H1 (cell line): ENCODE measurements at regions not wholly inside any gene's neighbourhood (a gene's known extent, or its start where the extent isn't known, plus 50 kb on each side); places are given as distances from the start of the nearest gene placed in this dataset.

Experiments
- CTCF ChIA-PET: fragments of 300-600 bp; sonication (Branson Sonifier 250); formaldehyde crosslinking; loops from one replicate; lab custom pipeline; 2021; ENCODE audit not compliant: partially characterized antibody; lab: Charles Lee
- POLR2A ChIA-PET: fragments of 300-600 bp; sonication (Branson Sonifier 250); formaldehyde crosslinking; loops from one replicate; lab custom pipeline; 2021; ENCODE audit warnings: inconsistent platforms; ENCODE audit not compliant: partially characterized antibody; lab: Charles Lee
- DNase-seq, 2 experiments: peaks; one replicate each; pipeline versions ENCODE4 v3.0.0 to v3.0.0-alpha.2; 2010 to 2022; ENCODE audit warnings: low spot score in 2 of 2, low read depth in 1 of 2, mixed read lengths in 1 of 2
- FAIRE-seq: peaks from 2 replicates; lab custom pipeline; 2011; peaks lifted over from hg19 to GRCh38; lab: Jason Lieb, UNC
- H2AFZ ChIP-seq: 2 replicates; pipeline ENCODE4 v1.8.1; 2012; ENCODE audit warnings: low read length, inconsistent platforms
- H2AK5ac ChIP-seq: 2 replicates; pipeline ENCODE4 v1.6.1; 2013; ENCODE audit warnings: low read depth, low read length
- H2BK120ac ChIP-seq: replicated peaks from 2 replicates; pipeline ENCODE3; 2013; ENCODE audit warnings: low read depth, low read length, inconsistent platforms
- H2BK12ac ChIP-seq: 2 replicates; pipeline ENCODE4 v1.6.1; 2013; ENCODE audit warnings: low read depth, low read length
- H2BK15ac ChIP-seq: 2 replicates; pipeline ENCODE4 v1.6.1; 2013; ENCODE audit warnings: low read length
- H2BK20ac ChIP-seq: 2 replicates; pipeline ENCODE4 v1.6.1; 2013; ENCODE audit warnings: low read length
- H2BK5ac ChIP-seq: 2 replicates; pipeline ENCODE4 v1.6.1; 2013; ENCODE audit warnings: low read depth, low read length
- H3K14ac ChIP-seq: 2 replicates; pipeline ENCODE4 v1.6.1; 2013; ENCODE audit warnings: inconsistent platforms; ENCODE audit not compliant: insufficient read length
- H3K18ac ChIP-seq: 2 replicates; pipeline ENCODE4 v1.6.1; 2013; ENCODE audit warnings: low read length; ENCODE audit errors: extremely low read depth
- H3K23ac ChIP-seq: 2 replicates; pipeline ENCODE4 v1.6.1; 2013; ENCODE audit warnings: inconsistent platforms; ENCODE audit not compliant: insufficient read length
- H3K23me2 ChIP-seq: 2 replicates; pipeline ENCODE4 v1.6.1; 2013; ENCODE audit warnings: low read depth, low read length
- H3K27ac ChIP-seq: 2 replicates; pipeline ENCODE4 v1.6.1; 2011; ENCODE audit warnings: low read depth, low read length, inconsistent platforms
- H3K27me3 ChIP-seq, 4 experiments: replicated peaks in 1 of 4; 1 replicate in 1 of 4; 2 replicates in 3 of 4; pipeline versions ENCODE4 v1.6.1 to v1.8.1; 2011 to 2013; ENCODE audit warnings: low read length in 3 of 4, mild to moderate bottlenecking in 3 of 4, inconsistent platforms in 2 of 4, mixed read lengths in 2 of 4, moderate library complexity in 1 of 4; ENCODE audit not compliant: control insufficient read depth in 3 of 4, insufficient read depth in 3 of 4; ENCODE audit errors: extremely low read depth in 1 of 4
- H3K36me3 ChIP-seq, 4 experiments: 2 replicates each; pipeline versions ENCODE4 v1.6.1 to v1.8.1; 2011 to 2013; ENCODE audit warnings: mild to moderate bottlenecking in 4 of 4, low read length in 3 of 4, moderate library complexity in 2 of 4, control low read depth in 1 of 4, inconsistent platforms in 1 of 4; ENCODE audit not compliant: insufficient read depth in 4 of 4, control insufficient read depth in 2 of 4
- H3K4ac ChIP-seq: replicated peaks from 2 replicates; pipeline ENCODE3; 2013; ENCODE audit warnings: low read length, low read depth, mixed read lengths, inconsistent platforms; ENCODE audit not compliant: insufficient read length
- H3K4me1 ChIP-seq, 4 experiments: replicated peaks in 1 of 4; 1 replicate in 1 of 4; 2 replicates in 3 of 4; pipeline versions ENCODE4 v1.6.1 to v1.8.1; 2011 to 2013; ENCODE audit warnings: low read length in 3 of 4, inconsistent platforms in 2 of 4, mixed read lengths in 1 of 4; ENCODE audit not compliant: insufficient read depth in 4 of 4, control insufficient read depth in 3 of 4
- H3K4me2 ChIP-seq, 2 experiments: 2 replicates each; pipeline versions ENCODE4 v1.6.1 to v1.8.1; 2011 to 2013; ENCODE audit warnings: low read depth in 2 of 2, low read length in 2 of 2, control low read depth in 1 of 2, inconsistent platforms in 1 of 2, mild to moderate bottlenecking in 1 of 2; ENCODE audit not compliant: insufficient read depth in 1 of 2
- H3K4me3 ChIP-seq, 4 experiments: fragments of 200-600, 300-600 bp in 1 of 4; sonication (generic), shearing (Covaris generic), sonication (Bioruptor Twin) in 1 of 4; 2 replicates each; pipeline versions ENCODE4 v1.5.1 to v1.8.1; 2011 to 2016; ENCODE audit warnings: low read length in 4 of 4, low read depth in 3 of 4, control low read depth in 2 of 4, inconsistent platforms in 2 of 4, mild to moderate bottlenecking in 2 of 4, mixed read lengths in 1 of 4, moderate library complexity in 1 of 4; ENCODE audit not compliant: insufficient read depth in 2 of 4; ENCODE audit errors: extremely low read depth in 1 of 4
- H3K56ac ChIP-seq: replicated peaks from 2 replicates; pipeline ENCODE3; 2013; ENCODE audit warnings: low read depth, mild to moderate bottlenecking, mixed read lengths, low read length, inconsistent platforms; ENCODE audit not compliant: insufficient read length
- H3K79me1 ChIP-seq: 2 replicates; pipeline ENCODE4 v1.6.1; 2013; ENCODE audit warnings: low read depth, low read length, control low read depth
- H3K79me2 ChIP-seq, 2 experiments: 2 replicates each; pipeline versions ENCODE4 v1.6.1 to v1.8.1; 2012 to 2013; ENCODE audit warnings: low read length in 2 of 2, mild to moderate bottlenecking in 2 of 2, inconsistent platforms in 1 of 2; ENCODE audit not compliant: insufficient read depth in 2 of 2, control insufficient read depth in 1 of 2
- H3K9ac ChIP-seq, 4 experiments: replicated peaks in 1 of 4; 1 replicate in 1 of 4; 2 replicates in 3 of 4; pipeline versions ENCODE4 v1.6.1 to v1.8.1; 2011 to 2013; ENCODE audit warnings: low read depth in 3 of 4, low read length in 3 of 4, control low read depth in 2 of 4, mild to moderate bottlenecking in 2 of 4, moderate library complexity in 2 of 4, inconsistent platforms in 1 of 4; ENCODE audit errors: extremely low read depth in 1 of 4
- H3K9me3 ChIP-seq, 2 experiments: 2 replicates each; pipeline versions ENCODE4 v1.6.1 to v1.8.1; 2012 to 2013; ENCODE audit warnings: mild to moderate bottlenecking in 2 of 2, moderate library complexity in 2 of 2, control low read depth in 1 of 2, inconsistent platforms in 1 of 2, low read depth in 1 of 2, low read length in 1 of 2, mixed read lengths in 1 of 2; ENCODE audit not compliant: insufficient read depth in 2 of 2
- H4K20me1 ChIP-seq, 2 experiments: replicated peaks in 1 of 2; 2 replicates each; pipeline versions ENCODE3 to v1.8.1; 2011 to 2013; ENCODE audit warnings: inconsistent platforms in 2 of 2, low read length in 2 of 2, mild to moderate bottlenecking in 1 of 2; ENCODE audit not compliant: insufficient read depth in 2 of 2, control insufficient read depth in 1 of 2
- H4K5ac ChIP-seq: 2 replicates; pipeline ENCODE4 v1.6.1; 2013; ENCODE audit warnings: low read length, low read depth, mixed read lengths, inconsistent platforms; ENCODE audit not compliant: insufficient read length
- H4K8ac ChIP-seq: 2 replicates; pipeline ENCODE4 v1.8.0; 2013; ENCODE audit warnings: mild to moderate bottlenecking, moderate library complexity, low read length, inconsistent platforms; ENCODE audit not compliant: insufficient read depth; ENCODE audit errors: extremely low read depth
- H4K91ac ChIP-seq: replicated peaks from 2 replicates; pipeline ENCODE3; 2013; ENCODE audit warnings: low read length, mixed read lengths, inconsistent platforms; ENCODE audit not compliant: insufficient read length
- CEBPB ChIP-seq: IDR thresholded peaks from 2 replicates; pipeline ENCODE4 v1.6.1; 2012; ENCODE audit warnings: low read depth, low read length
- KDM5A ChIP-seq: fragments of 200-600 bp; IDR thresholded peaks from 2 replicates; pipeline ENCODE4 v1.7.1; 2012; ENCODE audit warnings: mild to moderate bottlenecking, low read length, inconsistent platforms, mixed read lengths
- MAFK ChIP-seq: IDR thresholded peaks from 2 replicates; pipeline ENCODE4 v1.6.1; 2012; ENCODE audit warnings: low read depth, mild to moderate bottlenecking, improper control_type of control experiment, low read length
- WGBS, 2 experiments: shearing (Covaris generic) in 1 of 2; methylation state at CpG; one replicate each; pipeline versions ENCODE4 v1.1.6 to v1.1.7; 2013 to 2015; ENCODE audit warnings: low lambda C conversion rate in 2 of 2, mixed read lengths in 2 of 2, inconsistent platforms in 1 of 2, low coverage in 1 of 2, missing lambda C conversion rate in 1 of 2; ENCODE audit not compliant: insufficient replicate concordance in 2 of 2, insufficient coverage in 1 of 2, insufficient read length in 1 of 2; ENCODE audit errors: extremely low coverage in 1 of 2, missing lambda C conversion rate in 1 of 2; 5-methylcytosine and 5-hydroxymethylcytosine counted together

- Histone ChIP-seq H2BK5ac (no peak overlapping the region), H3K4me2 (no peak overlapping the region), H3K4me1 (no peaks in the 10 kb centered on the region), H2AK5ac (no peak overlapping the region), H3K14ac (no peak overlapping the region), H4K91ac (no peak overlapping the region), H3K36me3 (no peaks in the 10 kb centered on the region), H3K4ac (no peak overlapping the region), H3K9ac (no peak overlapping the region), H3K79me1 (no peaks in the 10 kb centered on the region), H3K9me3 (no peaks in the 10 kb centered on the region), H4K5ac (no peak overlapping the region), H3K56ac (no peak overlapping the region), H3K23ac (no peak overlapping the region), H2AFZ (no peak overlapping the region), H3K23me2 (no peaks in the 10 kb centered on the region; the same call in 1 of the 2 replicates), H4K8ac (peak overlapping the region; percentile 63; the same call in 1 of the 2 replicates), H3K27me3 (no peaks in the 10 kb centered on the region), H3K18ac (no peak overlapping the region), H3K4me3 (no peak overlapping the region), H4K20me1 (no peaks in the 10 kb centered on the region), H2BK15ac (no peak overlapping the region), H2BK120ac (no peak overlapping the region), H2BK12ac (no peak overlapping the region), H3K27ac (no peak overlapping the region), H3K79me2 (no peaks in the 10 kb centered on the region), H2BK20ac (no peak overlapping the region)
- ChIA-PET POLR2A (no interaction called here), CTCF (no interaction called here)
- no peak for TF ChIP-seq MAFK
- no peak for TF ChIP-seq KDM5A
- no peak for TF ChIP-seq CEBPB
- FAIRE-seq (no peak), DNase-seq (no peak)
- 84% methylated on average over 3 of the region's 3 CpGs; no CpG with 5 or more reads in 1 of the 2 experiments for WGBS, 2 experiments
Measured at GRCh38 chr10:8225187-8225586, 170.7 kb downstream of the GATA3 start.
